ENCODE measurements at regions not wholly inside any gene's neighbourhood (a gene's known extent, or its start where the extent isn't known, plus 50 kb on each side); places are given as distances from the start of the nearest gene placed in this dataset.

DNA sequence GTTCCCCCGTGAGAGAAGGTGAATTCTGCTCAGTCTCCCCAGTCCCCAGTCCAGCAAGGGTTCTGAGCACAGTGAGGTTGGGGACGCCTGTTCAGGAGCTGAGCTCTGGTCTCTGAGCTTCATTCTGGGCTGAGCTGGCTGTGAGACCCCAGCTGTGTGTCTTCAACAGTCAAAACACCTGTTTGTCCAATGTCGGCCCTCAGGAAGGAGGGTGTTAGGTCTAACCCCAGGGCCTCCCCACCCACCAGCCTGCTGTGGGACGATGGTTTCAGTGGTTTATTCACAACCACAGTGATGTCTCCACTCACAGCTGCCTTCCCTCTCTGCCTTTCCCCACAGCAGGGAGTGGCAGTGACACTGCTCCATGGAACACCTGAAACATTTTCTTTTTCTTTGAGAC lies 1282.9 kb downstream of the TBC1D22A start:
- in situ Hi-C loops (cut with HindIII; ENCODE audit: low sequenced_read_pairs), result no loop called here

DNA sequence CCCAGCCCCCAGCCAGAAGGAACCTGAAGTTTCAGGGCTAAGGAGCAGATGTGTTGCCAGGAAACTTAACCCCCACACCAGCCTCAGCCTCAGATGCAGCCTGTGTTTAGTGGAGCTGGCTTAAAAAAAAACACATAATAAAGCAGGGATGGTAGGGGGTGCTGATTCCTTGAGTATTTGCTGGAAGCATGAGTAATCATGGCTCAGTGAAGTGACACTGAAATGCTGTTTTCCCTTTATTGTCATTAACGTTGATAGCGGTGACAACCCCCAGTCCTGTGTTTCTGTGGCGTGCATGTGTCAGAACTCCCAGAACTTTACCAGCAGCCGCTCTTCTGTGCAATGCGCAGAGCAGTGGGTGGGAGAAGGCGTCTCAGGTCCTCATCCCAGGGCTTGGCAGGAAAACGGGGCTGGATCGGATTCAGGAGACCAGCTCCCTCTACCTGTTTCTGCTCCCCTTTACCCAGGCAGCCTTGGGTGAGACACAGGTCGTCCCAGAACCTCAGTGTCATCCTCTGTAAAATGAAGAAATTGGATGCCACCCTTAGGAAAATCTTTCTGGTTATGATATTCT lies 1282.1 kb downstream of the TBC1D22A start:
- in situ Hi-C loops (cut with HindIII; ENCODE audit: low sequenced_read_pairs), result no loop called here

DNA sequence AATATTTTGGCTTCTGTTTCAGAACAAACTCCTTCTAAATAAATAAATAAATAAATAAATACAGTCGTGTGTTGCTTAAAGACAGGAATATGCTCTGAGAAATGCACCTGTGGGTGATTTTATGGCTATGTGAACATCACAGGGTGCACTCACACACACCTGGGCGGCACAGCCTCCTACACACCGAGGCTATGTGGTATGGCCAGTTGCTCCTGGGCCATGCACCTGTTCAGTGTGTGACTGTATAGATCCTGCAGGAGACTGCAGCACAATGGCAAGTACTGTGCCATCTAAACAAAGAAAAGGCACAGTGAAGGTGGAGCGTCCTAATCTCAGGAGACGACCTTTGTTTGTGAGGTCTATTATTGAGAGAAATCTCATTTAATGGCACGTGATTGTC lies 1281.1 kb downstream of the TBC1D22A start:
- in situ Hi-C loops (cut with HindIII; ENCODE audit: low sequenced_read_pairs), result no loop called here

DNA sequence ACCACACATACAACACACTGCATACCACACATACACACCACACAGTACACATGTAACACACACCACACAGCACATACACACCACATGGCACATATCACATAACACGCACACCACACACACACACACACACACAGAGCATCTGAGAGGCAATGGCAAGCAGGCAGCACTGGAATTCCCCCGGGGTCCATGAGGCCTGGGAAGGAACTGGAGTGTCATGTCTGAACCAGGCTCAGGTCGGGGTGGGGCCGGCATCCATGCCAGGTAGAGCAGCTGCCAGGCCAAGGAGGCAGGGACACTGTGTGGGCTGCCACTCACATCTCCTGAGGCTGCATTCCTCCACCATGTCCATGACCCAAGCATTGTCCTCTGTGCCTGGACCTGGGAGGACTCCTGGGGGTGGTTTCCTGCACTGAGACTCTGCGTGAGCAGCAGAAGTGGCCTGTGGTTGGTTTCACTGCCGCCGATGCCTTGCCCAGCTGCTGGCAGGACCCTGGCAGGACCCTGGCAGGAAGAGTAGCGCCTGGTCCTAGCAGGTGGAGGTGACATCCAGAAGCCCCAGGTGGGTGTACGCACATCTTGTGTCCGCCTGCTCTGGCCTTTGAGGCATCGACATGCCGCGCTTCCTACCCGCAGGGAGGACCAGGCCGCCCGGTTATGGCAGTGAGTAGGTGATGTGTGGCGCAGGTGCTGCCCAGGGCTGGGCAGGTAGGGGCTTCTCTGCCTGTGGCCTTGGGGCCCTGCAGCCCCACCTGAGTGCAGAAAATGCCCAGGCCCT lies 1280.4 kb downstream of the TBC1D22A start:
- in situ Hi-C loops (cut with HindIII; ENCODE audit: low sequenced_read_pairs), result no loop called here

DNA sequence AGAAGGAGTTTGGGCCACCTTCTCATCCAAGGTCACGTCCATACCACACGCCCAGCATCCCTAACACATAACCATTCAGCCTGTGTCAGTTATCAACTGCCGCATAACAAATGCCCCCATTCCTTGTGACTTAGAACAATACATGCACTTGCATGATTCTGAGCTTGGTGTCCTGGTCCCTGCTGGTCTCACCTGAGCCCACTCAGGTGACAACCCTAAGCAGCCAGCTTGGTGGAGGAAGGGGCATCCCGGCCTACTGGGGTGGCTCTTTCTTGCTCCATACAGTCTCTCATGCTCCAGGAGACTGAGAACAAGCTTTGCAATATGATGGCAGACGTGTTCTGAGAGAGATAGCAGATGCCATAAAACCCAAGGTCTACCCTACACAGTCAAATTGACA lies 1276.9 kb downstream of the TBC1D22A start:
- in situ Hi-C loops (cut with HindIII; ENCODE audit: low sequenced_read_pairs), result no loop called here

DNA sequence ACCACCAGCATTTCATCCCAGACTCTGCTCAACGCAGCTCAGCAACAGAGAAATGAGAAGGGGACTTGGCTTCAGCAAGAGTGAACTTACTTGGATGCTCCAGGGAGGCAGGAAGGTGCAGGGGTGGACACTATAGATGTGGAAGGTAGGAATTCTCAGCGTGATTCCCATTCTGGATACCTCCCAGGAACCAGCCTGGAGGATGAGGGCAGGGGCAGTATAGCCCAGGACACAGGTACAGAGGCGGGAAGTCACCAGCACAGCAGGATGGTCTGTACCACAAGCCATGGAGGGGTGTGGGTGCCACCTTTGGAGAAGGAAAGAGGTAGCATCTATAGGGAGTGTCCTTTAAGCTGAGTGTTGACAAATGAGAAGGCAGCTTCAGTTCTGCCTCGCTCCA lies 1275.2 kb downstream of the TBC1D22A start:
- in situ Hi-C loops (cut with HindIII; ENCODE audit: low sequenced_read_pairs), result no loop called here

DNA sequence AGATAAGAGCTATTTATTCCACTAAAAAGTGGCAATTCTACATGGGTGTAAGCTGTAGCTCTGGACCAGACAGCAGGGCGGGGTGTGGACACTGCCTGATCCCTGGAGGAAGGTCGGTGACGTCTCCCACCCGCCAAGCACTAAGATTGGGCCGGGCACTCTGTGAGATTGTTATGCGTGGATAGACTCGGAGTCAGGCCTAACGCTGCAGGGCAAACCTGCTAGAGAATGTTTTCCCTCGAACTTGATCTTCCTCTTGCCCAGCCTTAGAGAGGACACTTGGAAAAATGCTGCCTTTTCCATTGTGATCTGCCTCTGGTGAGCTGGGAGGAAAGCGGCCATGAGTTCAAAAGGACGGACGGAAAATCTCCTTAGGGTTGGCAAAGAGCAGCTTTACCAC lies 1273.4 kb downstream of the TBC1D22A start:
- in situ Hi-C loops (cut with HindIII; ENCODE audit: low sequenced_read_pairs), result no loop called here

DNA sequence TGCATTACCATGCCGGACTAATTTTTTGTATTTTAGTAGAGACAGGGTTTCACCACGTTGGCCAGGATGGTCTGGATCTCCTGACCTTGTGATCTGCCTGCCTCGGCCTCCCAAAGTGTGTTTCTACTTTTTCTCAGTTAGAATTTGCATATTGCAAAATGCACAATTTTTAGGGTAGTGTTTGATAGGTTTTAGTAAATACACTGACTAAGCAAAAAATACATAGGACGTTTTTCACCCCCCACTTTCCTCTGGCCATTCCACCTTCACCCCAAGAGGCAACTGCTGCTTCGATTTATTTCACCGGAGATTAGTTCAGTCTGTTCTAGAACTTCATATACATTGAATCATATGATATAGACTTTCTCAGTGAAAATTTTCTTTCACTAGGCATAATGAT lies 1269.1 kb downstream of the TBC1D22A start:
- in situ Hi-C loops (cut with HindIII; ENCODE audit: low sequenced_read_pairs), result no loop called here

DNA sequence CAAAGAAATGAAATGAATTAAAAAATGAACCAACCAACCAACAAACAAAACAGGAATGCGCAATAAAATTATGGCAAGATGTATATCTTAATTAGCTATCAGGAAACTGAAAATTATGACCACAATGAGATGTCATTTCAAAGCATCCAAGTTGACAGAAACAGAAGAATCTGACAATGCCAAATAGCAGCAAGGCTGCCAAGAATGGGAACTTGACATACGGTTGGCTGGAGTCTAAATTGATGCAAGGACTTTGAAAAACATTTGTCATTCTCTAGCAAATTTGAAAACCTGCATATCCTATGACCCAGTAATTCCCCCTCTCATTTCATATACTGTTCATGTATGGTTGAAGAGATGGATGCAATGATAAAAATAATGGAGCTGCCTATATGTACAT lies 1262.6 kb downstream of the TBC1D22A start:
- in situ Hi-C loops (cut with HindIII; ENCODE audit: low sequenced_read_pairs), result no loop called here

DNA sequence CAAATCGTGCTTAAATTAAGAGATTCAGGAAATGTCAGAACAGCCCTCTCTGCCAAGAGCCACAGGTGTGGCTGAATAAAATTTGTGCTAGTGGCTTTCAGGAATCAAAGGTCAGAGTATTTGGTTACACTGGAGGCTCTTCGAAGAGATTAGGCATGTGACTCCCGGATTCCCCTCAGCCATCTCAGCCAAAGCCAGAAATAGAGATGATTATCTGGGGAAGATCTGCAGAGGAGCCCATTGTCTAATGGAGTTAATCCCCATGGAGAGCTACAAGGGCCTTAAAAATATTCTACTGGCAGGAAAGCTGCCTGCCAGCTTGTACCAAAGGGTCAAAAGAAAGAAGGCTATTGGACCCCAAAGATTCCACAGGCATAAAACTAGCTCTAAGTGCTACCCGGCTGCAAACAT lies 1259.5 kb downstream of the TBC1D22A start:
- in situ Hi-C loops (cut with HindIII; ENCODE audit: low sequenced_read_pairs), result no loop called here

DNA sequence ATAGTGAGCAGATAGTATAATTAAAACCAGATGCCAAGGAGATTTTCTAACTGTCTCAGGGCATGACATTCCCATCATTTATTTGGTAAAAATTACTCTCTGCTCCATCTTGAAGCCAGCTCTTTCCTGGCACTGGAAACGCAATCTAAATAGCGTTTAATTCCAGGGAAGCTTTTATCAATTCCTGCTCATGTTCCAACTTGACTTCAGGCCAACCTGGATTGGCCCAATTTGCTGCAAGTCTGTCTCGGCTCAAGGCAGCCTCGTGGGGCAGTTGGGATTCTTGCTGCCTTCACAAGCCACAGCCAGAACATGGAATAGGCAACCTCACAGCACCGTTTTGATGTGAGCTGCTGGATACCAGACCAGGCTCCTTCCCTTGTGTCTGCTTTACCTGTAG lies 1255.9 kb downstream of the TBC1D22A start:
- in situ Hi-C loops (cut with HindIII; ENCODE audit: low sequenced_read_pairs), result no loop called here

DNA sequence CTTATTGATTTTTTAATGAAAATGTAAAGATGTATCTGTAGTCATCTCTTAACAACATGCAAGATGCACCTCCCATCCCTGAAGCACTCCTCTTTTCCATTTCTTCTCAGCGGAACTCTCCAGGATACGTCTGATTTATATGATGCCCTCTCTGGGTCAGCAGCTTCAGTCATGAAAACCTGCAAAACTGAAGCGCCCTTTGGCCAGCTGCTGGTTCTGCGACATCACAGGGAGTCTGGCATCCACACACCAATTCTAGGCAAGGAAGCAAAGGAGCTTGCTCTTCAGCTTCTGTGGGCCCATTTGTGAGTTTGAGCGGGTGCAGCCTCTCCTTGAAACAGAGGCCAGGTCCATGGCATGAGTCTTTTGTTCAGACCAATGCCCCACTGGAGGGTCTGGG lies 1253.3 kb downstream of the TBC1D22A start:
- in situ Hi-C loops (cut with HindIII; ENCODE audit: low sequenced_read_pairs), result no loop called here

DNA sequence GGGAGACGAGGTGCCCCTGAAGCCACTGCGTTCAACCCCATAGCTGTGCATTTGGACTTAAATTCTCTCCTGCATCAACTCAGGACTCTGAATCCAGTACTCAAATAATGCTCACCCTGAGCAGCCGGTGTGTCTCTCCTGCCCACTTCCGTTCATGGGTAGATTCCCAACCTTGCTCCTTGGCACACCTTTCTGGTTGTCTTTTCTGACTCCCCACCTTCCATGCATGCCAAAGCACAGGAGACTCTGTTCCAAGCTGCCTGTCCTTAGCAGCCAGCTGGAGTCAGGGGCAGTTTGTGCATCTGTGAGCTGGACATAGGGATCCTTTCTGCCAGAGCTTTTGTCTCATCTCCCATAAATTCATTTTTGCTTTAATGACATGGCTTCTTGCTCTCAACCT lies 1242.5 kb downstream of the TBC1D22A start:
- in situ Hi-C loops (cut with HindIII; ENCODE audit: low sequenced_read_pairs), result no loop called here

DNA sequence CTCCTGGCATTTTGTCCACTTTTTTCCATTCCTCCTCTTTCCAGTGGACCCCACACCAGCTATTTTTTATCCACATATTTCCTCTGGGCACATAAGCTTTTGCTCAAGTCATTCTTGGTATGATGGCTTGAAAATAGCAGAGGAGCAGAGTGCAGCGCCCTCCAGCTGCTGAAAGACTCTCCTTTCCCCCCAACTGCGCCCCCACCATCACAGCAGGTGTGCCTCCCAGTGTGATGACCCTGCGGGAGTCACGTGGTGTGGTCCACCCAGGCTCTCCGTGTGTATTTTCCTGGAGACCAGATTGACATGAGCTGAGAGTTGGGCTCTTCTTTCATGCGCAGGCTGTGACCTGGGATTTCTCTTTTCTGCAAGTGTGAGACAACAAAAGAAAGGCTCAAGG lies 1241.6 kb downstream of the TBC1D22A start:
- in situ Hi-C loops (cut with HindIII; ENCODE audit: low sequenced_read_pairs), result no loop called here

DNA sequence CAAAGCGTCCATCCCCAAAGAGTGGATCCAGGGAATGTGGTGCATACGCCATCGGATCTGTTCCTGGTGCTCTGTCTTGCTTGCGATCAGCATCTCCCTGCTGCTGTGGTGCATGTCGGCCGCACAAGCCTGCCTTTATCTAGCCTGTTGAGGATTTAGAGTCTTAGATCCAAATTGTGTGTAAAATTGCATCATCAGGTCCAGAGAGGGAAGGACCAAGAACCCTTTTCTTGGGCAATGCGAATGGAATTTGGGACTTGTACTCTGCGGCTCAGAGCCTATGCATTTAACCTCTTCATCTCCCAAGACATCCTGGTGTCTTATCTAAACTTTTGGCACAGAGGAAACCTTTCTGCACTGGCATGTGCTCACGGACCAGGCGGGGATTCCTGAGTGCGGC lies 1238.7 kb downstream of the TBC1D22A start:
- in situ Hi-C loops (cut with HindIII; ENCODE audit: low sequenced_read_pairs), result no loop called here

DNA sequence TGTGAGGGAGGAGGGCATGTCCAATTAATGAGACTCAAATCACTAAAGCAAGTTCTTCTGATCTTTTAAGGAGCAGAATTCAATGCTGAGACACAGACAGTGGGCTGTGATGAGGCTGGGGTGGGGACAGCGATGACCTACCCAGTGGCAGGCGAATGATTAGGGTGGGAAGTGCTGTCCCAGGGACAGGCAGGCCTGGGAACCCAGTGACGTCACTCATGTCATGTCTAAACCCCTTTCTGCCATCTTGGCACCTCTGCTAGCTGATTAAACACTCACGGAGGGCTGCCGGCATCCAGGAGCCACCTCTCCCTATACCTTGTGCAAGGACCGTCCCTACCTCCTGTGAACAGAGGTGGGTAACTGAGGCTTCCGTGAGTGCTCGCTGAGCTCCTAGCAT lies 1235.2 kb downstream of the TBC1D22A start:
- in situ Hi-C loops (cut with HindIII; ENCODE audit: low sequenced_read_pairs), result no loop called here

DNA sequence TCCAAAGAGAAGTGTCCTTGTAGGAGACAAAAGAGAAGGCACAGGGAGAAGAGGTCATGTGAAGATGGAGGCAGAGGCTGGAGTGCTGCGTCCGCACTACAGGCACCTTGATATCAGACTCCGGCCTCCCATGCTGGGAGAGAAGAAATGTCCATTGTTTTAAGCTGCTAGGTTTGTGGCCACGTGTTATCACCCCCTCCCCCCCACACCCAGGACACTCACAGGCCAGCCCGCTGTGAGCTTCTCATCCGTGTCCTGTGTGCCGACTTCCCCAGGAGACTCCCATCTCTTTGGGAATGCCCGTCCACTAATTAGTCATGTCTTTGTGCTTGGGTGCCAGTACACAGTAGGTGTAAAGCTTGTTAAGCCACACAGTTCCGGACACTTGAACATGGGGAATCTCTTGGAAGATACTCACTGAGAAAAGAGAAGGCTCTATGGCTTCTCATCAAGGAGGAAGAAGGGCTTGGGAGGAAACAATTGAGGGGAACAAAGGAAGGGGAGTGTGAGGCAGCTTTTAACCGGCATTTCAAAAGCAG lies 1234.7 kb downstream of the TBC1D22A start:
- in situ Hi-C loops (cut with HindIII; ENCODE audit: low sequenced_read_pairs), result no loop called here

DNA sequence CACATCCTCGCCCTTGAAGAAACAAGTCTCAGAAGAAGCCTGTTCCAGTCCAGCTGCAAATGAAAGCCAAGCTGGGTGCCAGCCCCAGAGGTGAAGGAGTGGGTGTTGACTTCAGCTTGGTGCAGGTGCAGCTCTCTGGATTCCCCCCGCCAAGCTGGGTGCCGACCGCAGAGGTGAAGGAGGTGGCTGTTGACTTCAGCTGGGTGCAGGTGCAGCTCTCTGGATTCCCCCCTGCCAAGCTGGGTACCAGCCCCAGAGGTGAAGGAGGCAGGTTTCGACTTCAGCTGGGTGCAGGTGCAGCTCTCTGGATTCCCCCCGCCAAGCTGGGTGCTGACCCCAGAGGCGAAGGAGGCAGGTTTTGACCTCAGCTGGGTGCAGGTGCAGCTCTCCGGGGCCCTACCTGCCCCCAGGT lies 1234.0 kb downstream of the TBC1D22A start:
- in situ Hi-C loops (cut with HindIII; ENCODE audit: low sequenced_read_pairs), result no loop called here

DNA sequence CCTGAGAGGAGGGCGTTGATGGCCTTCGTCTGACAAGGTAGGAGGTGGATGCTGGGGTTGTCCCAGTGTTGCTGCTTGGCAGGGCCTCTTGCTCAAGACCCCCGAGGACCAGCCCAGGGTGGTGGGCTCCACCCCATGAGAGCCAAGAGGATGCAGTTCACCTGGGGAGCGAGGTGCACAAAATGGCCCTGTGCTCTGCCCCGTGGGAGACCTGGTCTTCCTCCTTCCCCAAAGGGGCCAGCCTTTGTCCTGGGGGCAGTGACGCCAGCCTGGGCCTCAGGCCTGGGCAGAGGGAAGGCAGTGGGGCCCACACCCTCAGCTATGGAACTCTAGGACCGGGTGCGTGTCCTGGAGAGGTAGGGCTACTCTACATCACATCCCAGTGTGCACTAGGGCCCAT lies 1233.3 kb downstream of the TBC1D22A start:
- in situ Hi-C loops (cut with HindIII; ENCODE audit: low sequenced_read_pairs), result no loop called here

DNA sequence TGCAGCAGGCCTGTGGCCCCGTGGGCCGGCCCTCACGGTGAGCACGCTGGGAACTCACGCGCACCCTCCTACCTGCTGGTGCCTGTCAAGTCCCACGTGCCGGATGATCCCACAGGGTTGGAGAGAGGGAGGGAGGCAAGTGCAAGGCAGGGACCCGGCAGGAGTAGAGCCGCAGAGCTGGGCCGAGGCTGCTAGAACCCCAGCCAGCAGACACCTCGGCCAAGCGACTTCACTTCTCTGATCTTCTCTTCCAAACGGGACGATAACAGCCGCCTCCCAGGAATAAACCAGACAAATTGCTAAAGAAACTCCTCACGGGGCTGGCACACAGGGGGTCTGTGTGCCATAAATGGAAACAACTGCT lies 1232.8 kb downstream of the TBC1D22A start:
- in situ Hi-C loops (cut with HindIII; ENCODE audit: low sequenced_read_pairs), result no loop called here

DNA sequence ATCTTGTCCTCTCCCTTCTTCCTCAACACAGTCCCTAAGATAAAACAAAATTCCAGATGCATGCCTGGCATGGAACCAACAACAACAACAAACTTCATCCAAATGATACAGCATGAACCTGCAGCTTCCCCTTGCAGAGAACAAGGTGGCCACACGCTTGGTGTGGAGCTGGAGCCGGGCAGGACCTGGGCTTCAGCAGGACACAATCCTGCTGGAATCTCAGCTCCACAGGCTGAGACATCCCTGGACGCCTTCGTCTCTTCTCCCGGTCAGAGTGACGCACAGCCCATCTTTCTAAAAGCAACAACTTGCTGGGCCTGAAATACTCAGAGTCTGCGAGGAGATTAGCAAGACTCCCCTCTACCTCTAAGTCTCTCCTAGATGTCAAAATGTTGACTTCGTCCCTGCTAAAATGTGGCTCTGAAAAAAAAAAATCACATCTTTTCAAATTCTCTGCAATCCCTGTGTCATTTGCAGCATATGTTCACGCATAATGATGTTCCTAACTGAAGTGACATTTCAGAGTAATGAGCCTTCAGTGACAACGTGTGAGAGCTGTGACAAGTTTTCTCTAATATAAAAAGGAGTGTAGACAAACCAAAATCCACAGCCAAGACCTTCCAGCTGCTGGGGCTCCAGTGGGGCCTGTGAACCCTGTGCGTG lies 1232.3 kb downstream of the TBC1D22A start:
- in situ Hi-C loops (cut with HindIII; ENCODE audit: low sequenced_read_pairs), result no loop called here

DNA sequence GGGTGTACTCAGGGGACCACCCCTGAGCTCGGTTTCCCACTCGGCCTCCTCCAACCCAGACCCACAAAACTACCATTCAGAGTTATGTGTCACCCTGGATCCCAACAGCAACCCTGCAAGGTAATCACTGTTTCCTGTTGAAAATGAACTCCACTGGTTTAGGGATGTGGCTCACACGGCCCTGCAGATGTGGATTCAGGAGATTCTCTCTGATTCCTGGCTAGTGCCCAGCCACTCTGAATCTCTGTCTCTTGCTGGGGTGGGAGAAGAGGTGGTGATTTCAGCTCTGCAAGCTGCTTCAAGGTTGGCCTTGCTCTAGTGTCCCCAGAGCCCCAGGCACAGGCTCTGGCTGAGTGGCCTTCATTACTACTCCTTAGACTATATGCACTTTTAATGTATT lies 1231.6 kb downstream of the TBC1D22A start:
- in situ Hi-C loops (cut with HindIII; ENCODE audit: low sequenced_read_pairs), result no loop called here

Data from DLD1 (cell line).